Activated CD4-positive, alpha-beta T cell treated with anti-CD3 and anti-CD28 coated beads for 36 hours (primary cell): ENCODE measurements at regions not wholly inside any gene's neighbourhood (a gene's known extent, or its start where the extent isn't known, plus 50 kb on each side); places are given as distances from the start of the nearest gene placed in this dataset.

Experiments
- ATAC-seq: fragments of 200-7000 bp; cut with Tn5 transposase; one replicate; pipeline ENCODE4 v1.10.0; 2021; ENCODE audit warnings: mild to moderate bottlenecking, moderate library complexity
- CTCF ChIA-PET: fragments of 350-600 bp; sonication (Branson Sonifier 250); formaldehyde crosslinking; loops from one replicate; lab custom pipeline; 2021; ENCODE audit warnings: antibody characterized with exemption; lab: Charles Lee
- POLR2A ChIA-PET: fragments of 350-600 bp; sonication (Branson Sonifier 250); formaldehyde crosslinking; loops from one replicate; lab custom pipeline; 2021; ENCODE audit warnings: antibody characterized with exemption, inconsistent platforms; lab: Charles Lee
- DNase-seq: peaks from one replicate; pipeline ENCODE4 v3.0.0-alpha.2; 2020
- H3K27ac Mint-ChIP-seq: one replicate; pipeline ENCODE4 v1.8.0; 2021; ENCODE audit warnings: mixed read lengths
- H3K27me3 Mint-ChIP-seq: one replicate; pipeline ENCODE4 v1.8.0; 2021; ENCODE audit warnings: mixed read lengths
- H3K36me3 Mint-ChIP-seq: one replicate; pipeline ENCODE4 v1.8.0; 2021; ENCODE audit warnings: low read depth, mixed read lengths
- H3K4me1 Mint-ChIP-seq: one replicate; pipeline ENCODE4 v1.8.0; 2021; ENCODE audit warnings: mixed read lengths
- H3K4me3 Mint-ChIP-seq: one replicate; pipeline ENCODE4 v1.8.0; 2021; ENCODE audit warnings: mild to moderate bottlenecking, moderate library complexity, mixed read lengths
- H3K9me3 Mint-ChIP-seq: one replicate; pipeline ENCODE4 v1.8.0; 2021; ENCODE audit warnings: low read depth, mixed read lengths
- intact Hi-C, 2 experiments: fragments of 100-400 bp; cut with DNase I in 1 of 2; cut with micrococcal nuclease in 1 of 2; formaldehyde crosslinking; loops; one replicate each; pipeline versions ENCODE4 v1.14.2 to v1.15.1; 2022 to 2024; cut with DNase I, micrococcal nuclease

DNA sequence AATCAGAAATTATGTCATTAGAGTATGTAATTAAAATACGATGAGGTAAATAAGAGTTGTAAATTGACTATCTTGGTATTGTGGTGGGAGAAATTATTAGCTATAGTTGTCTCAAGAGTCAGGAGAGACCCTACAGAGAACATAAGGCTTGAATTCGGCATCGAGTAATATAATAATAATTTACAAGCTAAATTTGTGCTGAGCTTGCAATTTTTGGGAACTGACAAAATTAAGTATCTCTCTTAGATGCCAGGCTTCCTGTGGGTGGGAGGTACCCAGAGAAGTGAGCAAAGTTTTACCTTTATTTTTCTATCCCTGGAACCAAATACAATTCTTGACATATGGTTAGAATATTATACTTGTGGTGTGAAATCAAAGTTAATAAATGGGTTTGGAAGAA lies 1637.0 kb downstream of the EFNB2 start:
- Mint-ChIP-seq H3K36me3 (no peaks in the 10 kb centered on the region), H3K4me3 (no peak overlapping the region), H3K27me3 (no peaks in the 10 kb centered on the region), H3K27ac (no peak overlapping the region), H3K4me1 (no peaks in the 10 kb centered on the region), H3K9me3 (no peaks in the 10 kb centered on the region)
- ATAC-seq (no peak), DNase-seq (no peak)
- ChIA-PET POLR2A (no interaction called here), CTCF (no interaction called here)
- intact Hi-C loops = no loop called here

DNA sequence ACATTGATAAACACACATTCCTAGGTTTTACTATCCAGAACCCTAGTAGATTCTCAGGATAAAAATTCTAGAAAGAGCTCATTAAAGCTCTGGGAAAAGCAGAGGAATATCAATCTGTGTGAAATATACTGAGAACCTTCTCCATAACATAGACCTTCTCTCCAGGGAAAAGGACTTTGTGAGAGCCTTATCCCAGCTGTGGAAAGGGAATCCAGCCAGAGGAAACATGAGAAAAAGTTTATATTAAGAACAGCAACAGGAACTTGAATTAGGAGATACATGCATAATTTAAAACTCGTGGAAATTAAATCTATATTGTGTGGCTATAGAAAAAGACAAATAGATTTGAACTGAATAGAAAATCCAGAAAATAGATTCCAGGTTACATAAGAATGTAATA lies 1639.9 kb downstream of the EFNB2 start:
- Mint-ChIP-seq H3K9me3 (no peaks in the 10 kb centered on the region), H3K36me3 (no peaks in the 10 kb centered on the region), H3K27ac (no peak overlapping the region), H3K4me1 (no peaks in the 10 kb centered on the region), H3K4me3 (no peak overlapping the region), H3K27me3 (no peaks in the 10 kb centered on the region)
- ATAC-seq (no peak), DNase-seq (no peak)
- ChIA-PET POLR2A (no interaction called here), CTCF (interaction anchor here (0.6 kb wide), 1 partner anchor 52 kb away, joined by 3 read pairs; no protein-coding TSS in a partner anchor)
- intact Hi-C loops = no loop called here

DNA sequence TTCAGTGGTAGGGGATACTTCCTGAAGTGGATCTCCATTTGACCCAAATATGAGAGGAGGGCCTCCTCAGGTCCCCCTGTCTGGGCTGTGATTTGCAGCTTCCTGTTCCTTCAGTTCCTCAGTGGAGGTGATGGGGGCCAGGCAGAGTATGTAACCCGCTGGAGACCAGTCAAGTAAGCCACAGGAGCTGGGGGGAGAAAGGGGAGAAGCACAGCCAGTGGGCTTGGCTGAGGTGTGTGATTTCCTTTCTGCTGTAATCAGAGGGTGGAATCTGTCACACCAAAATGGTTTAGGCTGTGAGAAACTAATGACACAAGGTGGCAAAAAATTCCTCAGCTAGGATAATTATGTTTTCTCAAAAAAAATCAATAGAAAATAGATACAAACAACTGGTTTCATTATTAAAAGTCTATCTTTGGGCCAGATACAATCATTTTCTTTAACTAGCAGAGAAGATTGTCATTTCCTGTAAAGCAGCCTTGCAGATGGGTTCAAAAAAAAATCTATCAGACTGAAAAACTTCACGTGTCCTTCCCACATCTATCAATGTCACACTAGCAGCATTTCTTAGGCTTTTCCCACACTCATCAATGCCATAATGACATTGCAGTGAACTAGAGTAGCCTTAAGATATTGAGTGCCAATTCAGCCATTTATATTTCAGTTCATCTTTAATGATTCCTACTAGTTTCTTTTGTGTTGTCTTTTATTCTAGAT lies 1660.3 kb downstream of the EFNB2 start:
- intact Hi-C loops = no loop called here
- DNase-seq (no peak), ATAC-seq (no peak)
- H3K27ac Mint-ChIP-seq = peak overlapping the region; percentile 32
- H3K4me1 Mint-ChIP-seq = peaks cover 11% of the 10 kb centered on the region
- CTCF ChIA-PET = no interaction called here
- H3K27me3 Mint-ChIP-seq = no peaks in the 10 kb centered on the region
- no peaks in the 10 kb centered on the region for H3K36me3 Mint-ChIP-seq
- POLR2A ChIA-PET = no interaction called here
- H3K4me3 Mint-ChIP-seq = no peak overlapping the region
- no peaks in the 10 kb centered on the region for H3K9me3 Mint-ChIP-seq

DNA sequence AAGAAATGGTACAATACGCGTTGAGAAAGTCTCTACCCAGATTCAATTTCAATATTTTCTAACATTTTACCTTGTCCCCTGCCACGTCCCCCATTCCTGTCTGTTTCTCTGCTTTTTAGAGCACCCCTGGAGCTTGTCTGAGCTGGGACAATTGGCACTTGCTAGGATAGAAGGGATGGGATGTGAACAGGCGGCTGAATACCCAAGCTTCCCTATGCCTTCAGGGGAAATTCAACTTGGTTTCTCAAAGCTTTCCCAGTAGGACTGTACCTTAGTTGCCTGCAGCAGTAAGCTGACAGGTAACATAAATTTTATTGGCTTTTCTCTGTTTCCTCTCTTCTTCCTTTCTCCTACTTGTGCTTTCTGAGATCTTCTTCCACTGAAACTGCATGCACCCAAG lies 1663.3 kb downstream of the EFNB2 start:
- H3K27me3 Mint-ChIP-seq = no peaks in the 10 kb centered on the region
- intact Hi-C loops = no loop called here
- H3K27ac Mint-ChIP-seq = no peak overlapping the region
- H3K4me3 Mint-ChIP-seq = no peak overlapping the region
- no peaks in the 10 kb centered on the region for H3K36me3 Mint-ChIP-seq
- DNase-seq (no peak), ATAC-seq (no peak)
- H3K4me1 Mint-ChIP-seq = peaks cover 13% of the 10 kb centered on the region
- ChIA-PET POLR2A (no interaction called here), CTCF (no interaction called here)
- peaks cover 4% of the 10 kb centered on the region for H3K9me3 Mint-ChIP-seq

DNA sequence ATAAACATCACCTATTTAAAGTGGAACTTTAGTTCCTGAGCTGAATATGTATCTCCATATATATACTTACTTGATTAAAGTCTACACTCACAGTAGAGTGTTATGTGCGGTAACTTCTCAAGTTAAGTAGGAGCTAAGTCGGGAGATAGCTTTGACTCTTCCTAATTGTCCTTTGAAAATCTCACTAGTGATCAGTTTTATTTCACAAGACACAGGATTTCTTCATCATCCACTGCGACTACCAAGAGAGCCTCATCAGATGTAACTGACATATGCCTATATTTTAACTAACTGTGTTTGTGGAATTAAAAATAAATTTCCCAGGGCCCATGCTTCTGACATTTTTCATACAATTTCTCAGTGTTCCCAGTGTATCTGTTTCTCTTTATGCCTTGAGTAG lies 1664.0 kb downstream of the EFNB2 start:
- Mint-ChIP-seq H3K9me3 (peaks cover 4% of the 10 kb centered on the region), H3K36me3 (no peaks in the 10 kb centered on the region), H3K4me1 (peaks cover 13% of the 10 kb centered on the region), H3K4me3 (no peak overlapping the region), H3K27ac (no peak overlapping the region), H3K27me3 (no peaks in the 10 kb centered on the region)
- ChIA-PET CTCF (no interaction called here), POLR2A (no interaction called here)
- DNase-seq (no peak), ATAC-seq (no peak)
- intact Hi-C loops = no loop called here

DNA sequence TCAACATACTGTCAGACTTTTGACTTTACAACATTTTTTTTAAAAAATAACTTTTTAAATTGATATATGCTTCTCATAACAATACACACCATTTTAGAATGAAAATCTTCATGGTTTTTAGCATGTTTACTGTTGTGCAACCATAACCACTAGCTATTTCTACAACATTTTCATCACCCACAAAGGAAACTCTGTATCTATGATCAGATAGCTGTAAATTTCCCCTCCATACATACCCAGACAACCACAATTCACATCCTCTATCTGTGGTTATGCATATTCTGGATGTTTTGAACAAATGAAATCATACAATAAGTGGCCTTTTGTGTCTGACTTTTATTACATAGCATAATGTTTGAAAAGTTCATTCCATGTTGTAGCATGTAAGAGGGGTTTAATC lies 1666.0 kb downstream of the EFNB2 start:
- no peak overlapping the region for H3K27ac Mint-ChIP-seq
- ChIA-PET POLR2A (no interaction called here), CTCF (no interaction called here)
- no peaks in the 10 kb centered on the region for H3K36me3 Mint-ChIP-seq
- no peak for DNase-seq
- no peak overlapping the region for H3K4me3 Mint-ChIP-seq
- peaks cover 3% of the 10 kb centered on the region for H3K4me1 Mint-ChIP-seq
- no peaks in the 10 kb centered on the region for H3K27me3 Mint-ChIP-seq
- H3K9me3 Mint-ChIP-seq = peaks cover 8% of the 10 kb centered on the region
- intact Hi-C loops = no loop called here
- ATAC-seq = no peak

DNA sequence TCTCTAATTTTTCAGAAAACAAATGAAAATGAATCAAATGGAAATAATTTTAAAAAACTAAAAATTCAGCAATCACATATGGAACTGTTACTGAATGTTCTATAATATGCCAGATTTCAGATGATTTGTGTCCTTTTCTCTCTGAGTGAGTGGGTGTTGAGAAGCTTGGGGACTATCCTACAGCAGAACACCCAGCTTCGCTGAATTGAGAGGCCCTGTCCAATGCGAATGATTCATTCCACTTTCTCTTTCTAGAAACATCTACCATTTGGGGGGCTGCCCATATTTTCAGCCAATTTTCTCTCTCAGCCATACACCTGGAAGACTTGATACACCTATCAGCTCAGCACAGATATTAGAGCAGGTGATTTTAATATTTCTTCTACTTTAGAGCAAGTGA lies 1666.7 kb downstream of the EFNB2 start:
- peaks cover 2% of the 10 kb centered on the region for H3K4me1 Mint-ChIP-seq
- H3K36me3 Mint-ChIP-seq = no peaks in the 10 kb centered on the region
- ATAC-seq (no peak), DNase-seq (no peak)
- intact Hi-C loops = no loop called here
- no peak overlapping the region for H3K4me3 Mint-ChIP-seq
- ChIA-PET POLR2A (no interaction called here), CTCF (no interaction called here)
- no peak overlapping the region for H3K27ac Mint-ChIP-seq
- peaks cover 8% of the 10 kb centered on the region for H3K9me3 Mint-ChIP-seq
- no peaks in the 10 kb centered on the region for H3K27me3 Mint-ChIP-seq

DNA sequence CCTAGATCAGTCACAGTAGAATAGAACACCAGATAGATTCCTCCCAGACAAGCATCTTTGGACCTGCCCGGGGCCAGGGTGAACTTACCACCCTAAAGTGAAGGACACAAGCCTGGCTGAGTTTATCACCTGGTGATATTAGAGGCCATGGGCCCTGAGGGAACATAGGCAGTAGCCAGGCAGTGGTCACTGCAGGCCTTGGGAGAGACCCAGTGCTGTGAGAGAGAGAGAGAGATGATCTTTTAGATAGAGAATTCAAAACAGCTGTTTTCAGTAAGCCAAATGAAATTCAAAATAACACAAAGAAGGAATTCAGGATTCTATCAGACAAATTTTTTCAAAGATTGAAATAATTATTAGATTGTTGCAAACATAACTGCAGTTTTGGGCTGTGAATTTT lies 1679.9 kb downstream of the EFNB2 start:
- no peaks in the 10 kb centered on the region for H3K36me3 Mint-ChIP-seq
- no peak overlapping the region for H3K27ac Mint-ChIP-seq
- intact Hi-C loops = no loop called here
- ATAC-seq (no peak), DNase-seq (no peak)
- H3K27me3 Mint-ChIP-seq = no peaks in the 10 kb centered on the region
- peaks cover 4% of the 10 kb centered on the region for H3K9me3 Mint-ChIP-seq
- no peaks in the 10 kb centered on the region for H3K4me1 Mint-ChIP-seq
- ChIA-PET CTCF (no interaction called here), POLR2A (no interaction called here)
- no peak overlapping the region for H3K4me3 Mint-ChIP-seq

DNA sequence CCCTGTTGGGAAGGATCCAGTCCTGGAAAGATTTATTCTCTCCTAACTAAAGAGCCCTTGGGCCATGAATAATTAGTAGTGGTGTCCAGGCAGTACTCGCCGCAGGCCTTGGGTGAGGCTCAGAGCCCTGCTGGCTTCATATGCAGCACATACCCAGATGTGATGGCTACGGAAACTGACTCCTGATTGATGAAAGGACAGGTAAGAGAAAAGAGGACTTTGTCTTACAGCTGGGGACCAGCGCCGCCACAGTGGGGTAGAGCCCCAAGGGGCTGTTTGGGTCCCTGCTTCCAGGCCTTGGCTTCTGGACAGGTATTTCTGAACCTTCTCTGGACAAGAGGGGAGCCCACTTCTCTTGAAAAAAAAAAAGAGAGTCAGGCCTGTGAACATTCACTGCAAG lies 1680.8 kb downstream of the EFNB2 start:
- intact Hi-C loops = no loop called here
- ATAC-seq = no peak

GRCh38 chr13:104854007-104854406 lies 1681.5 kb downstream of the EFNB2 start:
- H3K36me3 Mint-ChIP-seq = no peaks in the 10 kb centered on the region
- no peak overlapping the region for H3K4me3 Mint-ChIP-seq
- no peak overlapping the region for H3K27ac Mint-ChIP-seq
- DNase-seq = no peak
- CTCF ChIA-PET = no interaction called here
- ATAC-seq = no peak
- intact Hi-C loops = no loop called here
- no peaks in the 10 kb centered on the region for H3K27me3 Mint-ChIP-seq
- no peaks in the 10 kb centered on the region for H3K4me1 Mint-ChIP-seq
- no peaks in the 10 kb centered on the region for H3K9me3 Mint-ChIP-seq
- POLR2A ChIA-PET = no interaction called here

More for the DNA sequence above, 1680.8 kb downstream of the EFNB2 start:
- H3K9me3 Mint-ChIP-seq = no peaks in the 10 kb centered on the region
- H3K36me3 Mint-ChIP-seq = no peaks in the 10 kb centered on the region
- H3K4me3 Mint-ChIP-seq = no peak overlapping the region
- CTCF ChIA-PET = no interaction called here
- POLR2A ChIA-PET = no interaction called here
- no peaks in the 10 kb centered on the region for H3K27me3 Mint-ChIP-seq
- no peaks in the 10 kb centered on the region for H3K4me1 Mint-ChIP-seq
- DNase-seq = no peak
- no peak overlapping the region for H3K27ac Mint-ChIP-seq

DNA sequence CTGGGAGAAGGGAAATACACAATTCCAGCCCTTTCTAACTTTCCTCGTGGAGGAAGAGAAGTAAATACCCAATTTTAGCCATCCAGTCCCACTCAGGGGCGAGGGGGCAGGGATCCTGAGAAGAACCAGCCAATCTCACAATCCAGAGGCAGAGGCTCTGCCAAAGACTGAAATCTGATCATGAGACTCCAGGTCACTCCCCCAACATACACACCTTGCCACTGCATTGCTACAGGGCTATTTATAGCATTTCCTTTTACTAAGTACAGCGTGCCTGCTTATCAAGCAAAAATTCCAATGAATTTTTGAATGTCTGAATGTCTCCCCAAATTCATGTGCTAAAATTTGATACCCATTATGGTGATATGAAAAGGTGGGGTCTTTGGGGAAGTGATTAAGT lies 1687.5 kb downstream of the EFNB2 start:
- H3K36me3 Mint-ChIP-seq = no peaks in the 10 kb centered on the region
- H3K27ac Mint-ChIP-seq = no peak overlapping the region
- no peaks in the 10 kb centered on the region for H3K4me1 Mint-ChIP-seq
- no peaks in the 10 kb centered on the region for H3K9me3 Mint-ChIP-seq
- POLR2A ChIA-PET = no interaction called here
- DNase-seq = no peak
- no peaks in the 10 kb centered on the region for H3K27me3 Mint-ChIP-seq
- H3K4me3 Mint-ChIP-seq = no peak overlapping the region
- CTCF ChIA-PET = no interaction called here
- intact Hi-C loops = no loop called here
- no peak for ATAC-seq

- DNase-seq (no peak), ATAC-seq (no peak)
- H3K27me3 Mint-ChIP-seq = no peaks in the 10 kb centered on the region
- ChIA-PET POLR2A (no interaction called here), CTCF (interaction anchor here (0.7 kb wide), 1 partner anchor 52 kb away, joined by 3 read pairs; no protein-coding TSS in a partner anchor)
- no peak overlapping the region for H3K4me3 Mint-ChIP-seq
- H3K36me3 Mint-ChIP-seq = no peaks in the 10 kb centered on the region
- H3K27ac Mint-ChIP-seq = no peak overlapping the region
- intact Hi-C loops = no loop called here
- no peaks in the 10 kb centered on the region for H3K9me3 Mint-ChIP-seq
- no peaks in the 10 kb centered on the region for H3K4me1 Mint-ChIP-seq
Observed at GRCh38 chr13:104843401-104843800, 1692.1 kb downstream of the EFNB2 start.
